HepG2 (cell line): ENCODE measurements at regions not wholly inside any gene's neighbourhood (a gene's known extent, or its start where the extent isn't known, plus 50 kb on each side); places are given as distances from the start of the nearest gene placed in this dataset.

Experiments
- ATAC-seq: fragments of 200-7000 bp; cut with Tn5 transposase; 3 replicates; pipeline ENCODE4 v1.9.1; 2020; ENCODE audit warnings: mild to moderate bottlenecking, moderate library complexity
- BruUV-seq: library from RNA; stranded (reverse); fragments of 400-500 nt; replicated peaks from 2 replicates; lab custom pipeline; 2021; lab: Mats Ljungman, UMichigan
- CTCF ChIA-PET: fragments of 300-600 bp; formaldehyde crosslinking; extraction: SDS; loops from one replicate; lab custom pipeline; 2021; ENCODE audit warnings: low total read pairs, inconsistent platforms, low intra/inter-chr PET ratio; lab: Yijun Ruan, JAX
- POLR2A ChIA-PET: fragments of 350-600 bp; sonication (Branson Sonifier 250); formaldehyde crosslinking; loops from one replicate; lab custom pipeline; 2020; ENCODE audit warnings: antibody characterized with exemption, inconsistent platforms; lab: Yijun Ruan, JAX
- DNase-seq: peaks from one replicate; pipeline ENCODE4 v3.0.0-alpha.2; 2015; ENCODE audit warnings: low spot score
- FAIRE-seq: peaks from 3 replicates; lab custom pipeline; 2011; peaks lifted over from hg19 to GRCh38; lab: Jason Lieb, UNC
- H2AFZ ChIP-seq: one replicate; pipeline ENCODE4 v1.6.1; 2011; ENCODE audit warnings: low read length, inconsistent platforms
- H3K27ac ChIP-seq: fragments of 300-600 bp; 3 replicates; pipeline ENCODE4 v1.8.0; 2011; ENCODE audit warnings: mixed run types, mild to moderate bottlenecking, mixed read lengths, low read length, inconsistent platforms; ENCODE audit not compliant: insufficient read depth; ENCODE audit errors: extremely low read length
- H3K27me3 ChIP-seq, 2 experiments: fragments of 200-600 bp in 1 of 2; 2 replicates in 1 of 2; 3 replicates in 1 of 2; pipeline versions ENCODE4 v1.6.0 to v1.8.0; 2011; ENCODE audit warnings: low read length in 2 of 2, mild to moderate bottlenecking in 2 of 2, moderate library complexity in 2 of 2, inconsistent platforms in 1 of 2; ENCODE audit not compliant: insufficient read depth in 2 of 2, control insufficient read depth in 1 of 2
- H3K36me3 ChIP-seq, 2 experiments: fragments of 200-600 bp in 1 of 2; replicated peaks in 1 of 2; 2 replicates in 1 of 2; 3 replicates in 1 of 2; pipeline versions ENCODE4 v1.5.1 to v1.8.0; 2011; ENCODE audit warnings: low read length in 2 of 2, inconsistent platforms in 1 of 2; ENCODE audit not compliant: insufficient read depth in 2 of 2, control insufficient read depth in 1 of 2
- H3K4me1 ChIP-seq: 2 replicates; pipeline ENCODE4 v1.5.1; 2012; ENCODE audit warnings: low read length, inconsistent platforms; ENCODE audit not compliant: insufficient read depth
- H3K4me2 ChIP-seq: 2 replicates; pipeline ENCODE4 v1.6.0; 2011; ENCODE audit warnings: low read depth, low read length, inconsistent platforms
- H3K4me3 ChIP-seq, 3 experiments: fragments of 200-600 bp in 1 of 3; sonication (generic), shearing (Covaris generic) in 1 of 3; replicated peaks in 1 of 3; 2 replicates each; pipeline ENCODE4 v1.5.1; 2011 to 2016; ENCODE audit warnings: low read length in 3 of 3, inconsistent platforms in 2 of 3, low read depth in 2 of 3, mild to moderate bottlenecking in 2 of 3, control low read depth in 1 of 3, mixed read lengths in 1 of 3; ENCODE audit not compliant: insufficient read depth in 1 of 3
- H3K79me2 ChIP-seq: one replicate; pipeline ENCODE4 v1.6.1; 2011; ENCODE audit warnings: low read length, inconsistent platforms; ENCODE audit not compliant: insufficient read depth
- H3K9ac ChIP-seq: 2 replicates; pipeline ENCODE4 v1.6.0; 2011; ENCODE audit warnings: mild to moderate bottlenecking, low read depth, low read length, inconsistent platforms; ENCODE audit not compliant: insufficient read depth
- H3K9me3 ChIP-seq: 2 replicates; pipeline ENCODE4 v1.5.1; 2012; ENCODE audit warnings: mild to moderate bottlenecking, low read length
- H4K20me1 ChIP-seq: 2 replicates; pipeline ENCODE4 v1.6.0; 2011; ENCODE audit warnings: inconsistent platforms, mild to moderate bottlenecking, low read length, moderate library complexity; ENCODE audit not compliant: insufficient read depth
- BRD4 ChIP-seq: sonication (generic); formaldehyde crosslinking; IDR thresholded peaks from 2 replicates; pipeline ENCODE4 v1.4.0; 2020; ENCODE audit warnings: missing genetic modification reagents
- GMEB1 ChIP-seq: sonication (generic); formaldehyde crosslinking; IDR thresholded peaks from 2 replicates; pipeline ENCODE4 v1.5.1; 2020; ENCODE audit warnings: missing genetic modification reagents, mild to moderate bottlenecking, borderline replicate concordance
- IKZF4 ChIP-seq: sonication (generic); formaldehyde crosslinking; IDR thresholded peaks from 2 replicates; pipeline ENCODE4 v1.5.1; 2020; ENCODE audit warnings: borderline replicate concordance, mild to moderate bottlenecking, low read depth, missing genetic modification reagents; ENCODE audit errors: not compliant biosample characterization
- NR3C1 ChIP-seq: sonication (generic); formaldehyde crosslinking; IDR thresholded peaks from 2 replicates; pipeline ENCODE4 v1.4.0; 2020; ENCODE audit warnings: missing genetic modification reagents
- NRL ChIP-seq: sonication (generic); formaldehyde crosslinking; IDR thresholded peaks from 2 replicates; pipeline ENCODE4 v1.5.0; 2020; ENCODE audit warnings: missing genetic modification reagents, mild to moderate bottlenecking, moderate library complexity, borderline replicate concordance
- RXRA ChIP-seq: sonication (generic); formaldehyde crosslinking; IDR thresholded peaks from 2 replicates; pipeline ENCODE4 v1.5.1; 2020; ENCODE audit warnings: missing genetic modification reagents
- SP4 ChIP-seq: sonication (generic); formaldehyde crosslinking; IDR thresholded peaks from 2 replicates; pipeline ENCODE4 v1.8.1; 2023; ENCODE audit warnings: mild to moderate bottlenecking, missing genetic modification reagents
- ZBTB10 ChIP-seq: sonication (generic); formaldehyde crosslinking; IDR thresholded peaks from 2 replicates; pipeline ENCODE4 v1.4.0; 2020; ENCODE audit warnings: missing genetic modification reagents, borderline replicate concordance
- ZFP36L1 ChIP-seq: sonication (generic); formaldehyde crosslinking; IDR thresholded peaks from 2 replicates; pipeline ENCODE4 v1.8.0; 2022; ENCODE audit warnings: mild to moderate bottlenecking, missing genetic modification reagents, moderate library complexity
- ZNF121 ChIP-seq: sonication (generic); formaldehyde crosslinking; IDR thresholded peaks from 2 replicates; pipeline ENCODE4 v1.5.0; 2020; ENCODE audit warnings: mild to moderate bottlenecking, missing genetic modification reagents
- ZNF20 ChIP-seq: sonication (generic); formaldehyde crosslinking; IDR thresholded peaks from 2 replicates; pipeline ENCODE4 v1.4.0; 2020; ENCODE audit warnings: mild to moderate bottlenecking, moderate library complexity, missing genetic modification reagents
- ZNF224 ChIP-seq: sonication (generic); formaldehyde crosslinking; IDR thresholded peaks from 2 replicates; pipeline ENCODE4 v1.5.0; 2020; ENCODE audit warnings: mild to moderate bottlenecking, missing genetic modification reagents
- ZNF704 ChIP-seq: sonication (generic); formaldehyde crosslinking; IDR thresholded peaks from 2 replicates; pipeline ENCODE4 v1.8.1; 2023; ENCODE audit warnings: mild to moderate bottlenecking, inconsistent platforms, moderate library complexity, missing genetic modification reagents, borderline replicate concordance
- ZNF724P ChIP-seq: sonication (generic); formaldehyde crosslinking; IDR thresholded peaks from 2 replicates; pipeline ENCODE4 v1.8.0; 2022; ENCODE audit warnings: missing genetic modification reagents, borderline replicate concordance
- in situ Hi-C: cut with HindIII; loops from 2 replicates; pipeline ENCODE4 v1.10.0; 2017; ENCODE audit warnings: low pct_unique_long_range_greater_than_20kb; ENCODE audit not compliant: extremely low pct_ligation_motif_present
- intact Hi-C: fragments of 100-400 bp; cut with micrococcal nuclease; formaldehyde crosslinking; loops from one replicate; pipeline ENCODE4 v1.10.0; 2022; ENCODE audit not compliant: unreplicated experiment

GRCh38 chr4:30916337-30917274 lies 196.4 kb downstream of the PCDH7 start (continued):
- TF ChIP-seq ZBTB10 (no peak), ZFP36L1 (no peak), NR3C1 (no peak), RXRA (CRISPR knock-in tag) (no peak), ZNF224 (CRISPR knock-in tag) (no peak), ZNF724P (no peak), GMEB1 (CRISPR knock-in tag) (no peak)

GRCh38 chr4:30917946-30918345 lies 197.8 kb downstream of the PCDH7 start:
- Histone ChIP-seq H3K27me3 (no peaks in the 10 kb centered on the region), H3K36me3 (no peaks in the 10 kb centered on the region), H3K79me2 (no peaks in the 10 kb centered on the region), H3K9ac (no peak overlapping the region), H3K4me2 (no peak overlapping the region), H3K27ac (no peak overlapping the region), H4K20me1 (no peaks in the 10 kb centered on the region), H2AFZ (no peak overlapping the region), H3K4me3 (no peak overlapping the region), H3K4me1 (no peaks in the 10 kb centered on the region), H3K9me3 (no peaks in the 10 kb centered on the region)
- DNase-seq (no peak), FAIRE-seq (no peak), ATAC-seq (no peak)
- ChIA-PET POLR2A (no interaction called here), CTCF (no interaction called here)
- in situ Hi-C loops: no loop called here
- no TSS peak for BruUV-seq
- intact Hi-C loops: no loop called here
- TF ChIP-seq ZNF20 (CRISPR knock-in tag) (no peak), ZNF121 (CRISPR knock-in tag) (no peak), ZNF704 (CRISPR knock-in tag) (no peak), SP4 (no peak), IKZF4 (CRISPR knock-in tag) (no peak), NRL (CRISPR knock-in tag) (no peak), BRD4 (CRISPR knock-in tag) (no peak)
